ENCODE measurements at regions not wholly inside any gene's neighbourhood (a gene's known extent, or its start where the extent isn't known, plus 50 kb on each side); places are given as distances from the start of the nearest gene placed in this dataset.

- TF ChIP-seq CTCF (IDR thresholded peaks at IDR 0.05; ENCODE audit: low read length) = no peak
- no peak for TF ChIP-seq EZH2 (IDR thresholded peaks at IDR 0.05; ENCODE audit: borderline replicate concordance, low read length)
- no peak overlapping the region for H3K27ac ChIP-seq (ENCODE audit: low read depth, low read length, poor library complexity, severe bottlenecking)
- no peaks in the 10 kb centered on the region for H3K9me2 ChIP-seq (ENCODE audit: low read depth, low read length)
- no peaks in the 10 kb centered on the region for H4K20me1 ChIP-seq (ENCODE audit: insufficient read depth, low read length)
- H3K36me3 ChIP-seq (ENCODE audit: insufficient read depth, low read length) = no peaks in the 10 kb centered on the region
- H3K79me2 ChIP-seq (ENCODE audit: insufficient read depth, low read length) = no peaks in the 10 kb centered on the region
- H3K9ac ChIP-seq (ENCODE audit: low read length) = no peak overlapping the region
- H3F3A ChIP-seq (ENCODE audit: insufficient read depth, low read length) = no peaks in the 10 kb centered on the region
- H3K4me3 ChIP-seq (ENCODE audit: low read depth, low read length, poor library complexity, severe bottlenecking) = no peak overlapping the region
- no peaks in the 10 kb centered on the region for H3K9me3 ChIP-seq (ENCODE audit: low read length)
- no peak overlapping the region for H2AFZ ChIP-seq (ENCODE audit: low read length)
- H3K4me2 ChIP-seq (ENCODE audit: low read length) = no peak overlapping the region
- H3K27me3 ChIP-seq (ENCODE audit: insufficient read depth, low read length) = peaks cover 5% of the 10 kb centered on the region; the same call in 1 of the 2 replicates
- no peaks in the 10 kb centered on the region for H3K4me1 ChIP-seq (ENCODE audit: insufficient read depth, low read length, severe bottlenecking)
Measured at GRCh38 chr20:57891014-57891413, 181.2 kb upstream of the PMEPA1 start.

DNA sequence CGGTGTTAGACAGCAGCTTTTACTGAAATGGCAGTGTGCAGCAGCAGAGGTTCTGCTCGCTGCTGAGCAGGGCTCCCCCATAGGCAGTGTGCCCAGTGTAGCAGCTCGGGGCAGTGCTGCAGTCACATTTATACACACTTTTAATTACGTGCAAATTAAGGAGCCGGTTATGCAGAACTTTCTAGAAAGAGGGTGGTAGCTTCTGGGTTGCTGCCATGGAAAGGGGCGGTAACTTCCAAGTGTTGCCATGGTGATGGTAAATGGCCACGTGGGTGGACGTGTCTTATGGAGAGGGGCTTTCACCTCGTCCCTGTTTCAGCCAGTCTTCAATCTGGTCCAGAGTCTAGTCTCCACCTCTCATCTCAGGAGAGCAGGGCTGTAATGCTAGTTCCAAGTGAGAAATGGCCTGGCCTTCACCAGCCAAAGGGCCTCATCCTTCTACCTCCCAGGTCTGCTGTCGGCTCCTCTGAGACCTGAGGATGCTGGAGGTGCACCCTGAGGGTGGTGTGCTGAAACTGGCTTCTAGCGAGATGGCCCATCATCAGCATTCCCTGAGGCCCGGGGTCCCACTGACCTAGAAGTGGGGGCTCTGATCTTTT lies 180.5 kb upstream of the PMEPA1 start:
- Histone ChIP-seq H3K4me1 (ENCODE audit: insufficient read depth, low read length, severe bottlenecking) (no peaks in the 10 kb centered on the region), H3K9me2 (ENCODE audit: low read depth, low read length) (no peaks in the 10 kb centered on the region), H4K20me1 (ENCODE audit: insufficient read depth, low read length) (no peaks in the 10 kb centered on the region), H2AFZ (ENCODE audit: low read length) (no peak overlapping the region), H3K9ac (ENCODE audit: low read length) (no peak overlapping the region), H3K27ac (ENCODE audit: low read depth, low read length, poor library complexity, severe bottlenecking) (no peak overlapping the region), H3K27me3 (ENCODE audit: insufficient read depth, low read length) (peaks cover 2% of the 10 kb centered on the region; the same call in 1 of the 2 replicates), H3K9me3 (ENCODE audit: low read length) (no peaks in the 10 kb centered on the region), H3K4me2 (ENCODE audit: low read length) (no peak overlapping the region), H3K4me3 (ENCODE audit: low read depth, low read length, poor library complexity, severe bottlenecking) (no peak overlapping the region), H3F3A (ENCODE audit: insufficient read depth, low read length) (no peaks in the 10 kb centered on the region), H3K79me2 (ENCODE audit: insufficient read depth, low read length) (no peaks in the 10 kb centered on the region), H3K36me3 (ENCODE audit: insufficient read depth, low read length) (no peaks in the 10 kb centered on the region)
- TF ChIP-seq EZH2 (IDR thresholded peaks at IDR 0.05; ENCODE audit: borderline replicate concordance, low read length) = no peak
- TF ChIP-seq CTCF (IDR thresholded peaks at IDR 0.05; ENCODE audit: low read length) = no peak

- Histone ChIP-seq H3K27me3 (ENCODE audit: insufficient read depth, low read length) (no peaks in the 10 kb centered on the region; the same call in 1 of the 2 replicates), H3K4me2 (ENCODE audit: low read length) (no peak overlapping the region), H3K27ac (ENCODE audit: low read depth, low read length, poor library complexity, severe bottlenecking) (no peak overlapping the region), H4K20me1 (ENCODE audit: insufficient read depth, low read length) (no peaks in the 10 kb centered on the region), H3K79me2 (ENCODE audit: insufficient read depth, low read length) (no peaks in the 10 kb centered on the region), H3K36me3 (ENCODE audit: insufficient read depth, low read length) (no peaks in the 10 kb centered on the region), H3F3A (ENCODE audit: insufficient read depth, low read length) (no peaks in the 10 kb centered on the region), H2AFZ (ENCODE audit: low read length) (no peak overlapping the region), H3K4me1 (ENCODE audit: insufficient read depth, low read length, severe bottlenecking) (no peaks in the 10 kb centered on the region), H3K9ac (ENCODE audit: low read length) (no peak overlapping the region), H3K9me3 (ENCODE audit: low read length) (no peaks in the 10 kb centered on the region), H3K9me2 (ENCODE audit: low read depth, low read length) (no peaks in the 10 kb centered on the region), H3K4me3 (ENCODE audit: low read depth, low read length, poor library complexity, severe bottlenecking) (no peak overlapping the region)
- no peak for TF ChIP-seq CTCF (IDR thresholded peaks at IDR 0.05; ENCODE audit: low read length)
- TF ChIP-seq EZH2 (IDR thresholded peaks at IDR 0.05; ENCODE audit: borderline replicate concordance, low read length) = no peak
Measured at GRCh38 chr20:57888591-57888990, 178.8 kb upstream of the PMEPA1 start.

Measured in OCI-LY1 (cell line).